ENCODE measurements at regions not wholly inside any gene's neighbourhood (a gene's known extent, or its start where the extent isn't known, plus 50 kb on each side); places are given as distances from the start of the nearest gene placed in this dataset.

DNA sequence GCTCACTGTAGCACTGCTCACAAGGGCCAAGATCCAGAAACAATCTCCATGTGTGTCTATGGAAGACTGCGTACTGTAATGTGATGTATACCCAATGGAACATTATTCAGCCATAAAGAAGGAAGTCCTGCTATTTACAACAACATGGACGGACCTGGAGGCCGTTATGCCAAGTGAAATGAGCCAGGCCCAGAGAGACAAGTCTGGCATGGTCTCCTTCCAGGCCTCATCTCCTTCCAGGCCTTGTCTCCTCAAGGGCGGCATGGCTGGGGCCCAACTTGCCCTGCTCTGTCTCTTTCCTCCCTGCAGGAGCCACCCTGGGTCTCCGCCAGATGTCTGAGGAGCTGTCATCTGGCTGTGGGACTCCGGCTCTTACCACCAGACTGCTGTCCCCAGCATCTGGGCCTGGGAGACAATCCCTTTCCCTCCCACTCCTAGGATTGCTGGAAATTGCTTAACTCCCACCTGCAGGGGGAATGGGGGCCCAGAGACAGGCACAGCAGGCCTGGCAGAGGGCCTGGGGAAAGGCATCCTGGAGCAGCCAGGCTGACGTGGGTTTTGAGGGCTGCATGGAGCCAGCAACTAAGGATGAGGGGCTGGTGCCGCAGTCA, 1326.6 kb downstream of the TBC1D22A start:
- no peaks in the 10 kb centered on the region for H3K9me3 ChIP-seq
- intact Hi-C loops (cut with DNase I) = no loop called here
- H3K4me1 ChIP-seq = no peaks in the 10 kb centered on the region
- ATAC-seq = no peak
- no peak overlapping the region for H3K4me3 ChIP-seq
- no peaks in the 10 kb centered on the region for H3K36me3 ChIP-seq (ENCODE audit: insufficient read depth in 1 of 2, low read depth in 1 of 2)
- DNase-seq = no peak
- 75 to 87% (median 82%) methylated on average over 8 of the region's 8 CpGs for WGBS, 3 donors
- TF ChIP-seq, protein P1, sequence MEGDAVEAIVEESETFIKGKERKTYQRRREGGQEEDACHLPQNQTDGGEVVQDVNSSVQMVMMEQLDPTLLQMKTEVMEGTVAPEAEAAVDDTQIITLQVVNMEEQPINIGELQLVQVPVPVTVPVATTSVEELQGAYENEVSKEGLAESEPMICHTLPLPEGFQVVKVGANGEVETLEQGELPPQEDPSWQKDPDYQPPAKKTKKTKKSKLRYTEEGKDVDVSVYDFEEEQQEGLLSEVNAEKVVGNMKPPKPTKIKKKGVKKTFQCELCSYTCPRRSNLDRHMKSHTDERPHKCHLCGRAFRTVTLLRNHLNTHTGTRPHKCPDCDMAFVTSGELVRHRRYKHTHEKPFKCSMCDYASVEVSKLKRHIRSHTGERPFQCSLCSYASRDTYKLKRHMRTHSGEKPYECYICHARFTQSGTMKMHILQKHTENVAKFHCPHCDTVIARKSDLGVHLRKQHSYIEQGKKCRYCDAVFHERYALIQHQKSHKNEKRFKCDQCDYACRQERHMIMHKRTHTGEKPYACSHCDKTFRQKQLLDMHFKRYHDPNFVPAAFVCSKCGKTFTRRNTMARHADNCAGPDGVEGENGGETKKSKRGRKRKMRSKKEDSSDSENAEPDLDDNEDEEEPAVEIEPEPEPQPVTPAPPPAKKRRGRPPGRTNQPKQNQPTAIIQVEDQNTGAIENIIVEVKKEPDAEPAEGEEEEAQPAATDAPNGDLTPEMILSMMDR (IDR thresholded peaks at IDR 0.05) = no peak
- peaks cover 0 to 20% (median 0%) of the 10 kb centered on the region in 3 donors for H3K27me3 ChIP-seq (ENCODE audit: insufficient read depth in 3 of 3, low read length in 2 of 3)
- no peak overlapping the region for H3K27ac ChIP-seq

DNA sequence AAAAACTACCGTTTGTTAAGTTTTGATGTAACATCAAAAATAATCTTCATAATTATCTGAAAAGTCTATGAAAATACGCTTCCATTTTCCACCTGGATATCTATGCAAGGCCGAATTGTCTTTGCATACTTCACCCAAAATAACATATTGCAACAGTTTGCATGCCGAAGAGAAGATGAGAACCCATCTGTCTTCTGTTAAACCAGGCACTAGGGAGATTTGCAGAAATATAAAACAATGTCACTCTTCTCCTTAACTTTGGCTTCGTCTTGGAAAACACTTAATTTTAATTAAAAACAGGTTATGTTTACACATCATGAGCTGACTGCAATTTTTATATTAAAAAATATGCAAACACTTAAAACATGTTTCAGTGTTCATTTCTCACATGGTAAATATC, 1325.8 kb downstream of the TBC1D22A start:
- Histone ChIP-seq H3K27me3 (ENCODE audit: insufficient read depth in 3 of 3, low read length in 2 of 3) (peaks cover 0 to 20% (median 0%) of the 10 kb centered on the region in 3 donors), H3K36me3 (ENCODE audit: insufficient read depth in 1 of 2, low read depth in 1 of 2) (no peaks in the 10 kb centered on the region), H3K27ac (no peak overlapping the region), H3K4me1 (no peaks in the 10 kb centered on the region), H3K4me3 (no peak overlapping the region), H3K9me3 (no peaks in the 10 kb centered on the region)
- ATAC-seq (no peak), DNase-seq (no peak)
- TF ChIP-seq, protein P1 (IDR thresholded peaks at IDR 0.05) = no peak
- intact Hi-C loops (cut with DNase I) = no loop called here
- 79 to 83% (median 83%) methylated on average over 5 of the region's 5 CpGs for WGBS, 3 donors

DNA sequence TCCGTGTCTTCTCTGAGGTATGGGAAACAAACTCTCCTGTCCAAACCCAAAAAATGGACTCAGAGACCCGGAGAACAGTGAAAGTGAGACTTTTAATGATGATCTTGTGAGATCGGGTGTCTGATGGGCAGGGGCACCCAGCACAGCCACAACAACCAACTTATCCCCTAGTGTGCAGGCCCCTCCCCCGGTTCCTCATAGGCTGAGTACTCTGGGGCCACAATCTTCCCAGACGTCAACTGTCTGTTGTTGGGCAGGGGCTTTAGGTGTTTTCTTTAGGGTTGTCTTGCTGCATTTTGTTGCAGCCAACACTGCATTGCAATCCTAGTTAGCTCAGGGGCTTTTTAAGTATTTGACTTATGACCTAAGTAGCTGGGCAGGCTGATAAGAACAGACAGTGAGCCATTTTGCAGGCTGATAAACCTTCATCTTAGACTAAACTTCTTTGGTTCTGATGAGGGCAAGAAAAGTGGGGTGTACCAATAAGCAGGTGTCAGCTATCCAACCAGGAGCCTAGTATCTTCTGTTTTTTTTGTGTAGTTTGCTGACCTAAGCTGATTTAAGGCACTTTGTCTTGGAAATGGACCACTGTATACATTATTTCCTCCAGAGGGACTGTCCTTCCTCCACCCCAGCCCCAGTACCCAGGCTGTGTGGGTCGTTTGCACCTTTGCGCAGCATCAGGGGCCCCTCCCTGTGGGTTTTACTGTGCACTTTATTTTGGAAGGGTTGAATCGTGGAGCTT, 1323.6 kb downstream of the TBC1D22A start:
- TF ChIP-seq, protein P1 (IDR thresholded peaks at IDR 0.05) = no peak
- 61 to 68% (median 65%) methylated on average over 8 of the region's 8 CpGs for WGBS, 3 donors
- intact Hi-C loops (cut with DNase I) = no loop called here
- H3K4me1 ChIP-seq = no peaks in the 10 kb centered on the region
- H3K9me3 ChIP-seq = no peaks in the 10 kb centered on the region
- no peaks in the 10 kb centered on the region for H3K36me3 ChIP-seq (ENCODE audit: insufficient read depth in 1 of 2, low read depth in 1 of 2)
- ATAC-seq (no peak), DNase-seq (no peak)
- H3K27ac ChIP-seq = no peak overlapping the region
- peaks cover 0 to 8% (median 0%) of the 10 kb centered on the region in 3 donors for H3K27me3 ChIP-seq (ENCODE audit: insufficient read depth in 3 of 3, low read length in 2 of 3)
- H3K4me3 ChIP-seq = no peak overlapping the region

GRCh38 chr22:48084729-48085050, 1322.2 kb downstream of the TBC1D22A start:
- Histone ChIP-seq H3K27me3 (ENCODE audit: insufficient read depth in 3 of 3, low read length in 2 of 3) (peaks cover 0 to 4% (median 0%) of the 10 kb centered on the region in 3 donors), H3K27ac (no peak overlapping the region), H3K4me1 (no peaks in the 10 kb centered on the region), H3K9me3 (no peaks in the 10 kb centered on the region), H3K4me3 (no peak overlapping the region), H3K36me3 (ENCODE audit: insufficient read depth in 1 of 2, low read depth in 1 of 2) (no peaks in the 10 kb centered on the region)
- no peak for ATAC-seq
- WGBS, 3 donors = 74 to 79% (median 78%) methylated on average over 11 of the region's 11 CpGs
- no peak for DNase-seq
- TF ChIP-seq, protein P1 (IDR thresholded peaks at IDR 0.05) = no peak
- intact Hi-C loops (cut with DNase I) = no loop called here

Data from psoas muscle (tissue), 7 donors.